HG03139 (cell line): ENCODE measurements at regions not wholly inside any gene's neighbourhood (a gene's known extent, or its start where the extent isn't known, plus 50 kb on each side); places are given as distances from the start of the nearest gene placed in this dataset.

Source experiments
- ATAC-seq: cut with Tn5 transposase; IDR thresholded peaks from one replicate; pipeline ENCODE4 v1.9.1; 2021; ENCODE audit not compliant: unreplicated experiment

GRCh38 chr4:63526251-63526650 lies 883.0 kb downstream of the TECRL start:
- no peak for ATAC-seq

DNA sequence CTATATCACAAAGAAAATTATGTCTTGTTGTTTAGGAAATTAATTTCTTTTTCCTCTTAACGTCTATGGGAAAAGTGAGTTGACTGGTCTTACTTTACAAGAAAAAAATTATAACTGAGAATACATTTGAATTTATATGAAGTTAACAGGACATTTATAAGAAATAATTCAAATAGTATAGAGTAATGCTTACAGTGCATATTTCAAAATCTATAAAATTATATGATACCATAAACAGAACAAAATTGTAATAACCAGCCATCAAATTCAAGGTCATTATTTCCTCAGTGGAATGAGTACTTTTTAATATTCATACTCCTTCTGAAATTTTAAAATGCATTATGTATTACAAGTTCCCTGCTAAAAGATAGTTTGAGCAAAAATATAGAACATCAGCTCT lies 884.5 kb downstream of the TECRL start:
- no peak for ATAC-seq

GRCh38 chr4:63505714-63506460 lies 903.4 kb downstream of the TECRL start:
- ATAC-seq, result no peak

- ATAC-seq, result no peak
These were observed 916.0 kb downstream of the TECRL start for GRCh38 chr4:63493265-63493664.

- ATAC-seq, result no peak
These were observed 916.7 kb downstream of the TECRL start for GRCh38 chr4:63492515-63492914.

DNA sequence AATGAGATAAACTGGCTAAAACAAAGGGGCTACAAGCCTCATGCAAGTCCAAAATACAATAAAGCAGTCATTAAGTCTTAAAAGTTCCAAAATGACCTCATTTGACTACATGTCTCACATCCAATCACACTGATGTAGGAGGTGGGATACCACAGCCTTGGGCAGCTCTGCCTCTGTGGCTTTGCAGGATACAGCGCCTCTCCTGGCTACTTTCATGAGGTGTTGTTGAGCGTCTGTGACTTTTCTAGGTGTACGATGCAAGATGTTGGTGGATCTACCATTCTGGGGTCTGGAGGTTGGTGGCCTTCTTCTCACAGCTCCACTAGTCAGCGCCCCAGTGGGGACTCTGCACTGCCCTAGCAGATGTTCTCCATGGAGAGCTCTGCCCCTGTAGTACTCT lies 944.9 kb downstream of the TECRL start:
- ATAC-seq, result no peak

- no peak for ATAC-seq
These were observed 949.2 kb downstream of the TECRL start for GRCh38 chr4:63460075-63460474.

- ATAC-seq, result no peak
These were observed 949.9 kb downstream of the TECRL start for GRCh38 chr4:63459329-63459728.

GRCh38 chr4:63458010-63458409 lies 951.2 kb downstream of the TECRL start:
- no peak for ATAC-seq

DNA sequence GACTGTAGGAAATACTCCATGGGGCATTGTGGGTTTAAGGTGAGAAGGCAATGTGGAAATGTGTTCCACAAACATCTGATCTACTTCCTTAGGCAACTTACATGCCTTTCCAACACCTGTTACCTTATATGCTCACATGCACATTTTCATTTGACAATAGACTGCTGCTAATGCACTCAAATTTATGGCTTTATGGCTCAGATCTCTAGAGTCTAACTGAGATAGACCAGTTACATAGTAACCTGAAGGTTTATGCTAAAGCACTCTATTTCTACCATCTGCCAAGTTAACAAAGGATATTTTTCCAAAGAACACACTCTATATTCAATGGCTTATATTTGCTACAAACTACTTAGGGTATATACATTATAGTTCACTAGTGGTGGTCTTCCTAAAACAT lies 969.0 kb downstream of the TECRL start:
- no peak for ATAC-seq

GRCh38 chr4:63430105-63430504 lies 979.1 kb downstream of the TECRL start:
- no peak for ATAC-seq

DNA sequence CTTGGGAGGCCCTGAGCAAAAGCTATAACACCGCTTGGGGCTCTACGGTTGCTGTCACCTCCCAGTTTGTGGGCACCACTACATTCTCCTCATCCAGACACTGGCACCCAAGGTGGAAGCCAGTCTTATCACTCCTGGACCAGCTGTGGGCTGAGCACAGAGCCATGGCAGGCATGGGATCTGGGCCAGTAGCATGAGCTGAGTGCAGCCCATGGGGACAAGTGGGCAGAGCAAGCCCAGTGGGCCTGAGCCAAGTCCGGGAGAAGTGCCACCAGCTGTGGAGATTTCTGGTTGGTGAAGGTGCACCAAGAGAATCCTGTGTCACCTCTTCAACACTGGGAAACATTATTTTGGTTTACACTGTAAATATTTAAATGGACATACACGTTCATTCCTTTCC lies 1013.0 kb downstream of the TECRL start:
- no peak for ATAC-seq

DNA sequence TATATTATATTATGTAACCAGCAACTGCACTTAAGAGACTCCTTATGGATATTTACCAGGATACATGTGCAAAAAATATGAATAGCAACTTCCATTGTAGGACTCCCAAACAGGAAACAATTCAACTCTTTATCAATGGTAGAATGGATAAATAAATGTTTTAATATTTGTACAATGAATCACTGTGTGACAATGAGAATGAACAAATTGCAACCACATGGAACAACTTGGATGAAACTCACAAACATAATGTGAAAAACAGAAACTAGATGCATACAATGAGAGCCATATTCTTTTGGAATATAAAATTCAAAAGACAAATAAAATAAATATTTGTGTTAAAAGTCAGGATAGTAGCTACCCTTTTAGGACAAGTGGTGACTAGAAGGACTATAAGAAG lies 1015.7 kb downstream of the TECRL start:
- no peak for ATAC-seq

DNA sequence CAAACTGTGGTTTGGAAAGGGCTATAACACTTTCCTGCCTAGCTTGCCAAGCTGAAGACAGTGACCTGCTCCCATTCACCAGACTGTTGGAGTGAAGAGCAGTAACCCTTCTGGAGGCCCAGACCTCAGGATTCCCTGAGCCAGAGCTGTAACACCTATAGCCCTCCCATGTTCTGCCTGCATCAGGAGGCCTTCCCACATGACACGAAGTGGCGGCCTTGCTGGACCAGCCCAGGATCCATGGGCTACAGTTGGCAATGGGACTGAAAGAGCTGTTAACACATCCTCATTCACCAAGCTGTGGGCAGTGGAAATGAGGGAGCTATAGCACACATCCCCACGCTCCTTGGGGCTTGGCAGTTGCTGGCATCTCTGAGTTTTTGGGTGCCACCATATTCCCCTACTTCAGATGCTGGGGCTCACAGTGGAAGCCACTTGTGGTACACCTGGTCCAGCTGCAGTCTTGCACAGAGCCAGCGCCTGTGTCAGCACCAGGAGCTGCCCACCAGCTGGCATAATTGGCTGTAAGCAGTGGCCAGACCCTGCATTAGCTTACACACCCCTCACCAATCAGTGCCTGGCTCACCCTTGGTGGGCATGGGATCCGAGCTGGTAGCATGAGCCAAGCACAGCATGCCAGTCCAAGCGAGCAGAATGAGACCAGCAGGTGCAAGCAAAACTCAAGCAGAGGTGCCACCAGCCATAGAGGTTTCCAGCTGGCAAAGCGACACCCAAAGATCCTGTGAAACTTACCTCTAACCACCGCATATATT lies 1029.3 kb downstream of the TECRL start:
- no peak for ATAC-seq

DNA sequence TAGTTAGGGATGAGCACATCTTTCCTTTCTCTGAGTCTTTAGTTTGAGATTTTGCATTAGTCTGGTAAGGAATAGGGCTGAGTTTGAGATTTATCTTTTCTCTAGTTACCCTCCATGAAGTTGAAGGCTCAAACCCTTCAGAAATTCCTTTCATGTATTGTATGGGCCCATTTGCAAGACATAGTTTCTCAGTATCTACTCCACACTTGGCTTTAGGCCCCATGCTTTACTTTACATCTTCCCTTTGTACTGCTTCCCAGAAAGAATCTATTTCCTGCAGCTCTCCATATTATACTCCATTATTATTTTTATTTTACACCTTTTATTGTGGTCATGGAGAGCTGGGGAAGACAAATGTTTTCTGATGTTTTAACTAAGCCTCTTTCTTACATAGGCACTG lies 1038.2 kb downstream of the TECRL start:
- no peak for ATAC-seq

- no peak for ATAC-seq
These were observed 1047.6 kb downstream of the TECRL start for GRCh38 chr4:63361628-63362027.

GRCh38 chr4:63361066-63361465 lies 1048.2 kb downstream of the TECRL start:
- ATAC-seq, result no peak

DNA sequence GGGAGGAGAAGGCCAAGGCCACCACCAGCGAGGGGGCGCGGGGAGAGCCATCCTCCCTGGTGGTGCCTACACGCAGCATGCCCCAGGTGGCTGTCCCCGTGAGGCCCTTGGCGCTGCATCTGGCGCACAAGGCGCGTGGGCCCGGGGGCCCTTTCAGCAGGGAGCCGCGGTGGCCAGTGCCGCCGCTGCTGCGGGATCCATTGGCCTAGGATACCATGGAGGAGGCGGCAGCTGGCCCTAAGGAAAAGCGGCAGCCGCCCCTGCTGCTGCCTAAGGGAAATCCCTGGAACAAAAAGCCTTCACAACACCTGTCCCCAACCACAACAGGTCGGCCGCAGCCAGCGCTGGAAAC lies 1059.6 kb downstream of the TECRL start:
- no peak for ATAC-seq

- no peak for ATAC-seq
These were observed 1060.2 kb downstream of the TECRL start for GRCh38 chr4:63348735-63349673.

DNA sequence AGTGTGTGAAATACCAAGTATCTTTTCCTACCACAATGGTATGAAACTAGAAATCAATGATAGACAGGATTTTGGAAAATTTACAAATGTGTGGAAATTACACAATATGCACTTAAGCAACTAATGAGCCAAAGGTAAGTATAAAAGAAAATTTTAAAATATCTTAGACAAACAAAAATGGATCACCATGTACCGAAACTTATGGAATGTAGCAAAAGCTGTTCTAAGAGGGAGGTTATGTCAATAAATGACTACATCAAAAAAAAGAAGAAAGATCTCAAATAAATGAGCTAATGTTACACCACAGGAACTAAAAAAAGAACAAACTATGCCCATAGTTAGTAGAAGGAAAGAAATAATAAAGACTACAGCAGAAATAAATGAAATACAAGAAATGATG lies 1084.1 kb downstream of the TECRL start:
- ATAC-seq, result no peak

- no peak for ATAC-seq
These were observed 1092.6 kb downstream of the TECRL start for GRCh38 chr4:63316633-63317032.

GRCh38 chr4:63315651-63316050 lies 1093.6 kb downstream of the TECRL start:
- no peak for ATAC-seq
